ENCODE measurements at regions not wholly inside any gene's neighbourhood (a gene's known extent, or its start where the extent isn't known, plus 50 kb on each side); places are given as distances from the start of the nearest gene placed in this dataset.

- WGBS (ENCODE audit: insufficient coverage), result 91% methylated on average over 6 of the region's 14 CpGs
- no peaks in the 10 kb centered on the region for H4K20me1 ChIP-seq (ENCODE audit: control insufficient read depth, insufficient read depth, low read length, poor library complexity, severe bottlenecking)
- CTCF ChIA-PET, result no interaction called here
- H3K9me3 ChIP-seq (ENCODE audit: control extremely low read depth in 1 of 3, control insufficient read depth in 2 of 3, insufficient read depth in 1 of 3, low read length in 2 of 3), result no peaks in the 10 kb centered on the region
- no peak overlapping the region for H3K9ac ChIP-seq (ENCODE audit: low read length)
- POLR2A ChIA-PET, result no interaction called here
- intact Hi-C loops (cut with micrococcal nuclease), result no loop called here
- Mint-ChIP-seq H3K27me3 (peaks cover 7% of the 10 kb centered on the region), H3K27ac (no peak overlapping the region), H3K9me3 (ENCODE audit: insufficient read depth) (no peaks in the 10 kb centered on the region), H3K4me3 (no peak overlapping the region), H3K4me1 (peaks cover 6% of the 10 kb centered on the region)
- no peaks in the 10 kb centered on the region for H3K4me1 ChIP-seq (ENCODE audit: control insufficient read depth in 2 of 2, insufficient read depth in 2 of 2, low read length in 2 of 2)
- no peak for TF ChIP-seq CTCF (IDR thresholded peaks at IDR 0.05)
- no peak for TF ChIP-seq EZH2 (IDR thresholded peaks at IDR 0.05; ENCODE audit: borderline replicate concordance, insufficient read depth, low read depth, low read length, poor library complexity, severe bottlenecking)
- H3K79me2 ChIP-seq (ENCODE audit: control insufficient read depth, insufficient read depth, low read length), result no peaks in the 10 kb centered on the region
- no peak overlapping the region for H3K4me2 ChIP-seq (replicated peaks; ENCODE audit: low read depth, low read length, poor library complexity, severe bottlenecking)
- no peak overlapping the region for H3K27ac ChIP-seq (ENCODE audit: low read length in 2 of 2)
- H3K27me3 ChIP-seq (replicated peaks in 1 of 4; ENCODE audit: control extremely low read depth in 1 of 4, control insufficient read depth in 3 of 4, insufficient read depth in 4 of 4, low read length in 3 of 4), result no peaks in the 10 kb centered on the region
- H2AFZ ChIP-seq (ENCODE audit: insufficient read depth, low read depth, low read length, poor library complexity, severe bottlenecking), result no peak overlapping the region
- no peak for ATAC-seq (ENCODE audit: low read depth)
- DNase-seq, result no peak
- no peaks in the 10 kb centered on the region for H3K36me3 ChIP-seq (replicated peaks in 1 of 2; ENCODE audit: control extremely low read depth in 1 of 2, control insufficient read depth in 1 of 2, extremely low read depth in 1 of 2, insufficient read depth in 2 of 2, low read length in 1 of 2)
- no peak overlapping the region for H3K4me3 ChIP-seq (ENCODE audit: control extremely low read depth in 1 of 5, extremely low read depth in 1 of 5, insufficient read depth in 1 of 5, low read depth in 2 of 5, low read length in 4 of 5)
Observed at GRCh38 chr10:4195213-4195612, 410.2 kb upstream of the KLF6 start.

GRCh38 chr10:4194231-4194630 lies 409.2 kb upstream of the KLF6 start:
- Mint-ChIP-seq H3K4me3 (no peak overlapping the region), H3K4me1 (peaks cover 6% of the 10 kb centered on the region), H3K27me3 (peaks cover 7% of the 10 kb centered on the region), H3K27ac (no peak overlapping the region), H3K9me3 (ENCODE audit: insufficient read depth) (peaks cover 4% of the 10 kb centered on the region)
- intact Hi-C loops (cut with micrococcal nuclease), result no loop called here
- no peaks in the 10 kb centered on the region for H3K4me1 ChIP-seq (ENCODE audit: control insufficient read depth in 2 of 2, insufficient read depth in 2 of 2, low read length in 2 of 2)
- no peaks in the 10 kb centered on the region for H3K36me3 ChIP-seq (replicated peaks in 1 of 2; ENCODE audit: control extremely low read depth in 1 of 2, control insufficient read depth in 1 of 2, extremely low read depth in 1 of 2, insufficient read depth in 2 of 2, low read length in 1 of 2)
- H2AFZ ChIP-seq (ENCODE audit: insufficient read depth, low read depth, low read length, poor library complexity, severe bottlenecking), result no peak overlapping the region
- ChIA-PET POLR2A (no interaction called here), CTCF (no interaction called here)
- no peaks in the 10 kb centered on the region for H3K9me3 ChIP-seq (ENCODE audit: control extremely low read depth in 1 of 3, control insufficient read depth in 2 of 3, insufficient read depth in 1 of 3, low read length in 2 of 3)
- 100% methylated on average over 5 of the region's 7 CpGs for WGBS (ENCODE audit: insufficient coverage)
- H3K27ac ChIP-seq (ENCODE audit: low read length in 2 of 2), result no peak overlapping the region
- H3K9ac ChIP-seq (ENCODE audit: low read length), result no peak overlapping the region
- no peak overlapping the region for H3K4me2 ChIP-seq (replicated peaks; ENCODE audit: low read depth, low read length, poor library complexity, severe bottlenecking)
- no peak for DNase-seq
- H3K4me3 ChIP-seq (ENCODE audit: control extremely low read depth in 1 of 5, extremely low read depth in 1 of 5, insufficient read depth in 1 of 5, low read depth in 2 of 5, low read length in 4 of 5), result no peak overlapping the region
- ATAC-seq (ENCODE audit: low read depth), result no peak
- no peaks in the 10 kb centered on the region for H4K20me1 ChIP-seq (ENCODE audit: control insufficient read depth, insufficient read depth, low read length, poor library complexity, severe bottlenecking)
- TF ChIP-seq EZH2 (IDR thresholded peaks at IDR 0.05; ENCODE audit: borderline replicate concordance, insufficient read depth, low read depth, low read length, poor library complexity, severe bottlenecking) (no peak), CTCF (IDR thresholded peaks at IDR 0.05) (no peak)
- no peaks in the 10 kb centered on the region for H3K79me2 ChIP-seq (ENCODE audit: control insufficient read depth, insufficient read depth, low read length)
- H3K27me3 ChIP-seq (replicated peaks in 1 of 4; ENCODE audit: control extremely low read depth in 1 of 4, control insufficient read depth in 3 of 4, insufficient read depth in 4 of 4, low read length in 3 of 4), result no peaks in the 10 kb centered on the region

All from B cell (primary cell).